K562 (cell line): ENCODE measurements at regions not wholly inside any gene's neighbourhood (a gene's known extent, or its start where the extent isn't known, plus 50 kb on each side); places are given as distances from the start of the nearest gene placed in this dataset.

Experiments used
- ADNP ChIP-seq: fragments of 200-800 bp; sonication (Bioruptor generic); IDR thresholded peaks from 2 replicates; pipeline ENCODE4 v1.6.1; 2016; ENCODE audit warnings: missing genetic modification characterization, missing compliant biosample characterization
- CBFA2T2 ChIP-seq: fragments of 450-650 bp; conservative IDR thresholded peaks from 2 replicates; pipeline ENCODE4 v1.6.1; 2017; ENCODE audit warnings: mild to moderate bottlenecking
- CTCF ChIP-seq, 3 experiments: IDR thresholded peaks in 2 of 3; conservative IDR thresholded peaks in 1 of 3; 2 replicates each; pipeline ENCODE4 v1.5.1; 2011 to 2012; ENCODE audit warnings: low read length in 3 of 3, mild to moderate bottlenecking in 3 of 3, control low read depth in 2 of 3, improper control_type of control experiment in 1 of 3, inconsistent platforms in 1 of 3, low read depth in 1 of 3, mixed read lengths in 1 of 3, moderate library complexity in 1 of 3; ENCODE audit not compliant: insufficient read depth in 2 of 3
- E2F3 ChIP-seq: fragments of 250-450 bp; sonication (Bioruptor Pico); IDR thresholded peaks from 2 replicates; pipeline ENCODE4 v1.4.0; 2020; ENCODE audit warnings: mild to moderate bottlenecking
- FOXM1 ChIP-seq, 2 experiments: fragments of 450-650 bp in 1 of 2; sonication (generic) in 1 of 2; formaldehyde crosslinking in 1 of 2; IDR thresholded peaks; 2 replicates each; pipeline versions ENCODE4 v1.6.1 to v1.9.0; 2017 to 2022; ENCODE audit warnings: low read depth in 2 of 2, mild to moderate bottlenecking in 2 of 2, missing genetic modification reagents in 1 of 2, moderate library complexity in 1 of 2
- HDAC6 ChIP-seq: IDR thresholded peaks from 2 replicates; pipeline ENCODE4 v1.6.1; 2012; ENCODE audit warnings: low read depth, mild to moderate bottlenecking, control low read depth, inconsistent platforms, low read length, moderate library complexity
- KLF16 ChIP-seq: IDR thresholded peaks from 2 replicates; pipeline ENCODE4 v1.6.1; 2016; ENCODE audit warnings: antibody characterized with exemption
- MEF2A ChIP-seq: IDR thresholded peaks from 2 replicates; pipeline ENCODE4 v1.6.1; 2011; ENCODE audit warnings: low read depth, mild to moderate bottlenecking, low read length, moderate library complexity; ENCODE audit not compliant: control insufficient read depth
- RBM39 ChIP-seq: fragments of 200-400 bp; formaldehyde crosslinking; optimal IDR thresholded peaks from 2 replicates; pipeline ENCODE3; 2018; ENCODE audit warnings: low read depth, low read length
- WHSC1 ChIP-seq: IDR thresholded peaks from one replicate; pipeline ENCODE4 v1.6.1; 2012; ENCODE audit warnings: low read length, control low read depth, inconsistent platforms
- ZNF311 ChIP-seq: fragments of 250-450 bp; sonication (Bioruptor Pico); IDR thresholded peaks from 2 replicates; pipeline ENCODE4 v1.4.0; 2020; ENCODE audit warnings: mild to moderate bottlenecking, moderate library complexity
- ZNF436 ChIP-seq: fragments of 250-450, 450-650 bp; sonication (Bioruptor Pico); formaldehyde crosslinking; IDR thresholded peaks from 2 replicates; pipeline ENCODE4 v1.7.0; 2020; ENCODE audit warnings: mild to moderate bottlenecking
- ZNF785 ChIP-seq: fragments of 250-450 bp; sonication (Bioruptor Pico); IDR thresholded peaks from 2 replicates; pipeline ENCODE4 v1.4.0; 2020; ENCODE audit warnings: mild to moderate bottlenecking
- TF ChIP-seq, protein P1 (sequence below): fragments of 250-450 bp; sonication (Bioruptor Pico); IDR thresholded peaks from 2 replicates; pipeline ENCODE4 v1.5.0; 2020; ENCODE audit warnings: mild to moderate bottlenecking, borderline replicate concordance

- TF ChIP-seq ZNF311 (CRISPR knock-in tag) (no peak), CTCF (IDR thresholded peaks at IDR 0.05 in 2 of 3, conservative IDR thresholded peaks at IDR 0.05 in 1 of 3; ENCODE audit: insufficient read depth in 2 of 3, low read depth in 1 of 3, low read length in 3 of 3) (no peak), HDAC6 (no peak), E2F3 (no peak), ZNF785 (CRISPR knock-in tag) (no peak), CBFA2T2 (no peak), ADNP (tag) (no peak), WHSC1 (no peak), KLF16 (no peak), RBM39 (no peak), MEF2A (no peak), ZNF436 (CRISPR knock-in tag) (no peak), FOXM1 (IDR thresholded peaks at IDR 0.05; ENCODE audit: low read depth) (no peak), FOXM1 (CRISPR knock-in tag; IDR thresholded peaks at IDR 0.05; ENCODE audit: low read depth) (no peak)
- TF ChIP-seq, protein P1, sequence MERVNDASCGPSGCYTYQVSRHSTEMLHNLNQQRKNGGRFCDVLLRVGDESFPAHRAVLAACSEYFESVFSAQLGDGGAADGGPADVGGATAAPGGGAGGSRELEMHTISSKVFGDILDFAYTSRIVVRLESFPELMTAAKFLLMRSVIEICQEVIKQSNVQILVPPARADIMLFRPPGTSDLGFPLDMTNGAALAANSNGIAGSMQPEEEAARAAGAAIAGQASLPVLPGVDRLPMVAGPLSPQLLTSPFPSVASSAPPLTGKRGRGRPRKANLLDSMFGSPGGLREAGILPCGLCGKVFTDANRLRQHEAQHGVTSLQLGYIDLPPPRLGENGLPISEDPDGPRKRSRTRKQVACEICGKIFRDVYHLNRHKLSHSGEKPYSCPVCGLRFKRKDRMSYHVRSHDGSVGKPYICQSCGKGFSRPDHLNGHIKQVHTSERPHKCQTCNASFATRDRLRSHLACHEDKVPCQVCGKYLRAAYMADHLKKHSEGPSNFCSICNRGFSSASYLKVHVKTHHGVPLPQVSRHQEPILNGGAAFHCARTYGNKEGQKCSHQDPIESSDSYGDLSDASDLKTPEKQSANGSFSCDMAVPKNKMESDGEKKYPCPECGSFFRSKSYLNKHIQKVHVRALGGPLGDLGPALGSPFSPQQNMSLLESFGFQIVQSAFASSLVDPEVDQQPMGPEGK (CRISPR knock-in tag) = no peak
These were observed 370.9 kb downstream of the SH2D4B start for GRCh38 chr10:80908611-80909010.
